Suppressor macrophage (primary cell): ENCODE measurements at regions not wholly inside any gene's neighbourhood (a gene's known extent, or its start where the extent isn't known, plus 50 kb on each side); places are given as distances from the start of the nearest gene placed in this dataset.
A peak's percentile ranks its signal among the peaks of the same experiment; 100 is the strongest.

Experiments used
- DNase-seq, 4 experiments: peaks; one replicate each; pipeline ENCODE4 v3.0.0-alpha.2; 2020 to 2022

GRCh38 chr3:31232055-31233025 lies 300.4 kb upstream of the STT3B start:
- DNase-seq, result peak; percentile 81 to 93 (median 88)

GRCh38 chr3:31234145-31234544 lies 298.6 kb upstream of the STT3B start:
- DNase-seq, result peak; percentile 76 to 89 (median 84)

GRCh38 chr3:31235062-31235700 lies 297.5 kb upstream of the STT3B start:
- DNase-seq, result no peak

DNA sequence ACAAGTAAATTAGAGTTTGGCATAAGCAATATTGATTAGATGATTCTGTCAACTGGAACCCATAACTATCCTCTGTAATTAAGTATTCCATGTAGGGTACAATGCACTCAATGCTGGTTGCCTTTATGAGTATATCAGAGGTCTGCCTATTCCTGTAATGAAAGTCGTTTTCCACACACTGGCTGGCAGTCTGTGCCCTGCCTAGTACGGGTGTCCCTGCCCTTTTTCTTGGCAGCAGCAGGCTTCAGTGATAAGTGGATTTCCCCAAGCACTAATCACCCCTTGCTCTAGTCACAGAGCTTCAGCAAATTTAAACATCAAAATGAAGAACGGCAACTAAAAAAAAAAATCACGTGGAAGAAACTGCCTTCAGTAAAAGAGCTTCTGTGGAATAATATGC lies 294.8 kb upstream of the STT3B start:
- DNase-seq, result no peak

- no peak for DNase-seq
Measured at GRCh38 chr3:31240013-31240412, 292.7 kb upstream of the STT3B start.

DNA sequence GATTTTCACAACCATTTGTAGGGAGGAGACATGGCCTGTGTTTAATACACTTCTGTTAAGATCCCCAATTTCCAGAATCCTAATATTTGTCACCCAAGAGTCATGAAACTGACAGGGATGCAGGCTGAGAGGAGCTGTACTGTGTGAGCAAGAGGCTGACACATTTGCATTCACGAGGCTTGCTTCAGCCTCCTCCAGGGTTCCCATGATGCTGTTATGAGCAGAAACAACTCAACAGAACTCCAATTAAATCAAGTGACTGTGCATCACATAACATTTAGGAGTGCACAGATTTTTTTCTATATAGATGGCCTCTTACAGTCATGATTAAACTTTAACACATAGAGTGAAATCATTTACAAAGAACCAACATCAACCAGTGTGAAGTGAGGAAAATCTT lies 292.3 kb upstream of the STT3B start:
- peak in 2 of 4 experiments; percentile 20 to 51 for DNase-seq

- DNase-seq, result peak in 2 of 4 experiments; percentile 11 to 36
Measured at GRCh38 chr3:31240874-31241273, 291.9 kb upstream of the STT3B start.

GRCh38 chr3:31241533-31241932 lies 291.2 kb upstream of the STT3B start:
- DNase-seq, result no peak

DNA sequence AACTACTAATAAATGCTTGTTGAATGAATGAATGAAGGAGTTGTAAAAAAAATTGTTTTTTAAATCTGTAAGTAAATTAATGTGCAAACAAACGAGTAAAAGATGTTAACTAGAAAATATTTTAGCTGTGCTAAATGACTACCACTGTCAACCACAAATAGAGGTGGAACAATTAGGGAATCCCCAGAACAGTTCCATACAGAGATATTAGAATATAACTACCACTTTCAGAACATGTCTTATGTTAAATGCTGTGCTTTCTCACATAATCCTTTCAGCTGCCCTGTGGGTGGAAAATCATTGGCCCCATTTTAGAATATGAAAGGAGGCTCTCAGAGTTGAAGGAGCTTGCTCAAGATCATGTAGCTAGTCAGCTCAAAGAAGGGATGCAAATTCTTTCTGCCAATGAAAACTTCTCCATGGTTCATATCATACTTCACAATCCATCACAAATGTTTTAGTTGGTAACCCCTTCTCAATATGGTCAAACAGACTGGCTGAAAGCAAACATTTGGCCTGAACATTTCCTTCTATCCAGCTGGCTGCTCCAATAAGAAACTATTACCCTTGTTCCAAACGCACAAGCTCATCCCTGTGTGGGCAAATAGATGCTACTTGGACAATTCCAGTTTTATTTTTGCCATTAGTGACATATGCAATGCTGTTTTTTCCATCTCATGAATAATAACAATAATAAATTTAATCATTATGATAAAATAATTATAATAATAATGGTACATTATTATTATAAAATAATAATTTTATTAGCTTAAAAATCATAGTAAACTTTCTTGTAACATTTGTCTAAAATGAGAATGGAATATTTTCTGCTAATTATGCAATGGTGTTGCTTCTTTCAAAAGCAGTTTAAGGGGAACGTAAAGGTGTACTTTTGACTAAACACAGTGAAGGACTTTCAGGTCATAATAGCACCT lies 290.4 kb upstream of the STT3B start:
- no peak for DNase-seq

GRCh38 chr3:31244929-31245817 lies 287.6 kb upstream of the STT3B start:
- DNase-seq, result no peak

DNA sequence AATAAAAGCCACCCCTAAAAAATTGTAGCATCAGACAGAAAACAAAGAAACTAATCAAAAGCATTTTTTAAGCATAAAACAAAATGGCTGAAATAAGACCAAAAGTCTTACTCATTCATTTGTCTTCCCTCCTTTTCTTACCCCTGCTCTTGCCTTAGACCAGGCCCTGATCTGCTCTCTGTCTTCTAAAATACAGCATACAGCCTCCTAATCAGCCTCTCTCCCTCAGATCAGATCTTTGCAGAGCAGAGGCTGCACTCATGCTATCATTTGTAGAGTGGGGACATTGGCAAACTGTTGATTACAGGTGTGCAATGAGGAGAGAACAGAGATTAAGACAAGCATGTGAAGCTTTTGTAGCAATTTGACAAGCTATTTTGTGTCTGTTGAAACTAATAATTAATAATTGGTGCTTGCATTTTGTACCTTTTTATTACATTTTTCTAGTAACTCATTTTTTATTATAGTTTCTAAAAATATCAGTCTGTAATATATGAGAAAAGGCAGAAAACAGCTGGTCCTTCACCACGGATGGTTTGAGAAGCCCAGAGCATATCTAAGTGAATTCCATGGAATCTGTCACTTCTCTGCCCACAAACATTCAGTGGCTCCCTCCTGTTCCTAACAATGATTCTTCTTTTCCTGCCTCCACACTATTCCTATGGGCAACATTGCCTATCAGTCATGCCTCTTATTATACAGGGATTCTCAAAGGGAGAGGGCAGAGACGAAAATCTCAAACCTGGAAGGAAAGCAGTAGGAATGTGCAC lies 286.2 kb upstream of the STT3B start:
- DNase-seq, result no peak

DNA sequence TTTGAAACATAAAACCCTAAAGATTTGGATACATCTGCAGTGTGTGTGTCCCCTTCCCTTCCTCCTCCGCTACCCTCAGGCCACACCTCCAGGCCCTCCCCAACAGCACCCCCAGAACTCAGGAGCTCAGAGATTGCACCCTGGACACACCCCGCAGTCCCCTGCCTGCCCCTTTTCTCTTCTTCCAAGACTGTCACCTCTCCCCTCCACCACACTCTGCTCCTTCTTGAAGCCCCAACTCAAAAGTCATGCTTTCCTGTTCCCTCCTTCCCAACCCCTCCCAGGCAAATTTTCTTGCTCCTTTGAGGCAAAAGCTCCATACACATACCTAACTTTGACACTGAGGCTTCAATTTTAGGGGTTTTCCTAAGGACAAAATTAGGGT lies 285.7 kb upstream of the STT3B start:
- no peak for DNase-seq

DNA sequence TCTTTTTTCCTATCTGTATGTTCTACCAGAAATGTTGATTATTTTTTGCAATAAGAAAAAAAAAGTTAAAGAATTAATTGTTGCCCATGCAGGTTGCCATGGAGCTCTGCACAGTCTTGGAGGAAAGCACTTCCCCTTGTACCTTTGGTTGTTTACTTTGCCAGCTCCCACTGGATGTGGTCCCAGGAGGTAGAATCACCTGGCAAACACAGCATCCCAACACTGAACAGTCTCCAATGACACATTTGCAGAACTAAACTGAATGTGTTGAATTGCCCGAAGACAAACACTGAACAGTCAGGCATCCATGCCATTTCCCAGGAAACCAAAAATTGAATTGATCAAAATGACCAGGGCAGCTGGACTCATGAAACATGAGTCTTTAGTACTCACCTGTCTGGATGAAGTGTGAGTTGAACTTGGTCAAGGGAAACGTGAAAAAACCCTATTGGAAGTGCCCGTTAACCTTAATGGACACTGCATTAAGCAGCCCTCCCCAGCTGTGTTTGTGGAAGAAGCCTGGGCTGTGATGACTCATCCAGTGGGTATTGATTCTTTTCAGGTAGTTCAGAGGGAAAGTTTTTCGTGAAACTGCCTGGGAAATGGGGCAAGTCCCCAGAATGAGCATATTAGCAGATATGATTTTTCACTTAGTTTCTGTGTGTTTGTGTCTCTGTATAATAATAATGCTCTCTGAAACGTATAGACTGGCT lies 284.7 kb upstream of the STT3B start:
- DNase-seq, result no peak

- no peak for DNase-seq
Measured at GRCh38 chr3:31248563-31248992, 284.1 kb upstream of the STT3B start.

- no peak for DNase-seq
Measured at GRCh38 chr3:31249545-31249944, 283.2 kb upstream of the STT3B start.

- no peak for DNase-seq
Measured at GRCh38 chr3:31250116-31250777, 282.5 kb upstream of the STT3B start.

- no peak for DNase-seq
Measured at GRCh38 chr3:31251083-31251482, 281.6 kb upstream of the STT3B start.

DNA sequence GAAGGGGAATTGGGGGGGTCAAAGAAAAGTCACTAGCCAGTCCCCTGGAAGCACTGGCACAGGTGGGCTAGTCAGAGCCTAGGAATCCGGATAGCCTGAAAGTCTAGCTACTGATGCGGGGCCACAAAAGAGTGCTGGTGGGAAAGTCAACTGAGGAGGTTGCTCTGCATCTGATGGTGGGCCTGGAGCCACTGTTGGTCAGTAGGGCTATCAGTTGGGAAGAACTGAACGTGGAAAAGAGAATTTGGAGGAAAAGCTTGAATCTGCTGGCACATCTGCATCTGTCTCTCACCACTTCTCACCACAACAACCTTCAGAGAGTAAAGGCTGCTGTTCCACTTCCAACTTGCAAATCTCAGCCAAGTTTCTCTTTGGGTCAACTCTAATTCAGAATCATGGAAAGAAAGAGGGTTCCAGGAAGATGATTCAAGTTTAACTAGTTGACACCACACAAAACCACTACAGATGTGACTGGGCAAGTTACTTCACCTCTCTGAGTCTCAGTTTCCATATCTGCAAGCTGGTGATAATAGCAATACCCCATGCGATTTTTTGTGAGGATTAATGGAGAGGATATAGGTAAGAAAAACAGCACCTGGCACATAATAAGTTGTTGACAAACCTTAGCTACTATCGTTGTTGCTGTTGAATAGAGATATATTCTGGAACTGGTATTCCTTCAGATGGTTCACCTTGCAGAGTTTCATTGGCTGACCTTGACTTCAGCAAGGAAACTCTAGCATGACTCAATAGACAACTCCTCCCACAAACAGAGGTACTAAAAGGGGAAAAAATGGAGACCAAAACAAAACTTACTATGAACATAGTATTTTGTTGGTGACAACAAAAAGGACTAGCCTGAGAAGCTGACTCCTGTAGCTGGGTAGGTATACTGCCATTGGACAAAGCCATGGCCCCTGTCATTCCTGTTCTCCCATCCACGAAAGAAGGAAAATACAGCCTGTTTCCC lies 280.2 kb upstream of the STT3B start:
- DNase-seq, result no peak
